Mucosa of stomach (tissue), 1 donor: ENCODE measurements at regions not wholly inside any gene's neighbourhood (a gene's known extent, or its start where the extent isn't known, plus 50 kb on each side); places are given as distances from the start of the nearest gene placed in this dataset.

ENCODE experiments used
- H3K27me3 ChIP-seq: one replicate; pipeline ENCODE4 v1.7.0; 2013; ENCODE audit warnings: mild to moderate bottlenecking, low read length; ENCODE audit not compliant: control insufficient read depth, insufficient read depth
- H3K36me3 ChIP-seq: one replicate; pipeline ENCODE4 v1.7.0; 2013; ENCODE audit warnings: low read length; ENCODE audit not compliant: control insufficient read depth, insufficient read depth
- H3K4me1 ChIP-seq: one replicate; pipeline ENCODE4 v1.7.0; 2013; ENCODE audit warnings: mild to moderate bottlenecking, low read length; ENCODE audit not compliant: control insufficient read depth, insufficient read depth
- H3K4me3 ChIP-seq: one replicate; pipeline ENCODE4 v1.7.0; 2013; ENCODE audit warnings: low read length
- H3K9ac ChIP-seq: one replicate; pipeline ENCODE4 v1.7.0; 2013; ENCODE audit warnings: mild to moderate bottlenecking, low read length, moderate library complexity
- H3K9me3 ChIP-seq: one replicate; pipeline ENCODE4 v1.7.0; 2013; ENCODE audit warnings: mild to moderate bottlenecking, low read length, moderate library complexity; ENCODE audit not compliant: control insufficient read depth
- donor health status: Pancreatic carcinoma.

DNA sequence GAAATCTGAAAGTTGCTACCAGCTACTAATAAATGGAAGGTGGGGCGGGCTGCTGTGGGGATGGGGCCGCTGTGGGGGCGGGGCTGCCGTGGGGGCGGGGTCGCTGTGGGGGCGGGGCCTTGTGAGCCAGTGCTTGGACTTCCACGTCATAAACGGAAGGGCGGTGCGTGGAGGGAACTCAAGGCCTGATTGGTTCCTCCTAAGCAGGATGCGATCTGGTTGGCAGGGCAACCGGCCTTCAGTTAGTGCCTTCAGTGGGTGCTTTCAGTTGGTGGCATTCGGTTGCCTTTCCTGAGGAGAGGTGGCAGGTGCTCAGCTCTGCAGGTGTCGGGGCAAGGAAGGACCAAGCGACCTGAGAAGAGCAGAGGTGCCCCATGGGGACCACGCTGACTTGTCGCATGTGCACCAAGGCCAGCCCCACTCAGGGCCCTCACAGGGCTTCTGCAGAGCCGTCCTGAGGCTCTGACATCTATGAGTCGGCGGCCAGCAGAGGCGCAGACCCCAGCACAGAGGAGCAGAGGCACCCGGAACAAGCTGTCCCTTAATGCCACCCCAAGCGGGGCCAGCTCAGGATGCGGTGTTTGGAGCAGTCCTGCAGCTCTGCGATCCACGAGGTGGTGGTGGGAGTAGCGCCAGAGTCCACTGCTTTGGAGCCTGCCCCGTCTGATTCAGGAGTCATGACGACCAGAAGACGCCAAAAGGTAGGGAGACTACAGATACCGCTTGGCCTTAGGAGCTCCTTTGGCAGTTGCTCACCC is 54.4 kb upstream of the PDSS1 start:
- Histone ChIP-seq H3K4me3 (no peak overlapping the region), H3K9ac (no peak overlapping the region), H3K4me1 (no peaks in the 10 kb centered on the region), H3K9me3 (no peaks in the 10 kb centered on the region), H3K36me3 (no peaks in the 10 kb centered on the region), H3K27me3 (no peaks in the 10 kb centered on the region)

DNA sequence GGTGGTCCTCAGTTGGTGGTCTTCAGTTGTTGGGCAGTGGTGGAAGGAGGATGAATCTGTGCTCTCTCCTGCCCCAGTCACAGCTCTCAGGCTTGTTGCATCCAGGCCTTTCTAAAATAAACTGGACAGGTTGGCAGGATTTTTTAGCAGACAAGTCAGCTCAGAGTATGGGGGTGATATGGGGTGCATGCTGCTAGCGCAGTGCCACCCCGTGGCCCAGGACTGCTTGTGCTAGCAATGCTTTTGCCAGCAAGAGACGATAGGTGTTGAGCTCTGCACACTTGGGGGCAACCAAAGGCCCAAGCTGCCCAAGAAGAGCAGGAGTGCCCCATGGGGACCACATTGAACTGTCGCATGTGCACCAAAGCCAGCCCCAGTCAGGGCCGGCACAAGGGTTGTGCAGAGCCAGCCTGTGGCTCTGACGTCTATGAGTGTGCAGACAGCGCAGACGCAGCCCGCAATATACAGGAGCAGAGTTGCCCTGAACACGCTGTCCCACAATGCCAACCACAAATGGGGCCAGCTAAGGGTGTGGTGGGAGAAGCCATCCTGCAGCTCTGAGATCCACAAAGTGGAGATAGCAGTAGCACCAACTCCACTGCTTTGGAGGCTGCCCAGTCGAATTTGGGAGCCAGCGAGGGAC is 49.8 kb upstream of the PDSS1 start:
- H3K36me3 ChIP-seq, result no peaks in the 10 kb centered on the region

More for the DNA sequence above, 49.8 kb upstream of the PDSS1 start:
- no peaks in the 10 kb centered on the region for H3K9me3 ChIP-seq
- H3K9ac ChIP-seq, result no peak overlapping the region
- no peaks in the 10 kb centered on the region for H3K27me3 ChIP-seq
- no peaks in the 10 kb centered on the region for H3K4me1 ChIP-seq
- no peak overlapping the region for H3K4me3 ChIP-seq
